Upper lobe of left lung (tissue), 4 donors: ENCODE measurements at regions not wholly inside any gene's neighbourhood (a gene's known extent, or its start where the extent isn't known, plus 50 kb on each side); places are given as distances from the start of the nearest gene placed in this dataset.

Experiments
- CTCF ChIP-seq, 6 experiments: fragments of 450-650 bp in 4 of 6; fragments of 200-600 bp in 2 of 6; sonication (generic) in 2 of 6; IDR thresholded peaks; one replicate each; pipeline ENCODE4 v1.5.1; 2016 to 2019; ENCODE audit warnings: antibody characterized with exemption in 6 of 6
- POLR2A ChIP-seq, 4 donors: fragments of 450-650 bp; IDR thresholded peaks; one replicate each; pipeline ENCODE4 v1.5.1; 2016 to 2017; ENCODE audit warnings: antibody characterized with exemption in 4 of 4, mild to moderate bottlenecking in 2 of 4
- POLR2AphosphoS5 ChIP-seq, 2 donors: sonication (generic); formaldehyde crosslinking; IDR thresholded peaks; one replicate each; pipeline ENCODE4 v1.5.1; 2017; ENCODE audit warnings: antibody characterized with exemption in 2 of 2

DNA sequence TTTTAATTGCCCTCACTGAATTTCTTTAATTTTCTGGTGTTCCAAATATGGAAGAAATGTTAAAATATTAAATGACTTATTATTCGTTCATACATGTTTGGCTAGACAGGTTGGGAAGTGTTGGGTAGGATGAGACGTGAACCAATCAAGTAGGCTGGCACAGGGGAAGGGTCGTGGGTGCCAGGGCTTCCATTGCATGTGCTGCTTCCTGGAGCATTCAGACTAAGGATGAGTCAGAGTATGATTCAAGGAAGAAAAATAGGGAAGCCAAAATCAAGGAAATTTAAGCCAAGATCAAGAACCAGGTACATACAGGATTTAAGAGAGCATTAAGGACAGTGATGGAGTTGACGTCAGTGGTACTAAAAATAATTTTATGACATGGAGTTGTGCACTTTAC, 2068.0 kb downstream of the MAT2B start:
- no peak for TF ChIP-seq CTCF (IDR thresholded peaks at IDR 0.05)
- no peak for TF ChIP-seq POLR2A (IDR thresholded peaks at IDR 0.05)
- no peak for TF ChIP-seq POLR2AphosphoS5 (IDR thresholded peaks at IDR 0.05)
